HEK293 (cell line): ENCODE measurements at regions not wholly inside any gene's neighbourhood (a gene's known extent, or its start where the extent isn't known, plus 50 kb on each side); places are given as distances from the start of the nearest gene placed in this dataset.

Experiments
- CTCF ChIA-PET: fragments of 350-600 bp; formaldehyde crosslinking; extraction: SDS; loops from one replicate; lab custom pipeline; 2021; ENCODE audit warnings: antibody characterized with exemption; lab: Yijun Ruan, JAX
- POLR2A ChIA-PET: fragments of 300-600 bp; formaldehyde crosslinking; extraction: SDS; loops from one replicate; lab custom pipeline; 2020; ENCODE audit warnings: antibody characterized with exemption, inconsistent platforms; lab: Yijun Ruan, JAX
- H3K27ac ChIP-seq: fragments of 200-500 bp; sonication (Bioruptor generic); 2 replicates; pipeline ENCODE4 v1.5.1; 2014; ENCODE audit warnings: low read depth, low read length, control low read depth, inconsistent platforms; ENCODE audit errors: extremely low read depth
- H3K36me3 ChIP-seq, 2 experiments: fragments of 200-500 bp in 1 of 2; sonication (Bioruptor generic) in 1 of 2; 1 replicate in 1 of 2; 2 replicates in 1 of 2; pipeline ENCODE4 v1.5.1; 2014 to 2017; ENCODE audit warnings: inconsistent platforms in 2 of 2, low read length in 2 of 2; ENCODE audit not compliant: control insufficient read depth in 2 of 2, insufficient read depth in 1 of 2
- H3K4me1 ChIP-seq: fragments of 200-500 bp; sonication (Bioruptor generic); 2 replicates; pipeline ENCODE4 v1.5.1; 2014; ENCODE audit warnings: mild to moderate bottlenecking, low read length, inconsistent platforms; ENCODE audit not compliant: control insufficient read depth, insufficient read depth
- H3K4me3 ChIP-seq: 2 replicates; pipeline ENCODE4 v1.5.1; 2011; ENCODE audit warnings: low read depth, mild to moderate bottlenecking, control low read depth, low read length, moderate library complexity
- H3K9me3 ChIP-seq: fragments of 200-500 bp; sonication (Bioruptor generic); 2 replicates; pipeline ENCODE4 v1.5.1; 2014; ENCODE audit warnings: low read depth, low read length, inconsistent platforms; ENCODE audit not compliant: control insufficient read depth, insufficient read depth
- BCL11B ChIP-seq: fragments of 450-650 bp; formaldehyde crosslinking; IDR thresholded peaks from 2 replicates; pipeline ENCODE4 v1.5.1; 2016; ENCODE audit warnings: low read depth, missing biosample characterization, missing genetic modification characterization
- EGR2 ChIP-seq: fragments of 450-650 bp; formaldehyde crosslinking; IDR thresholded peaks from 2 replicates; pipeline ENCODE4 v1.5.1; 2016; ENCODE audit warnings: low read depth, missing biosample characterization, missing genetic modification characterization
- KLF7 ChIP-seq: fragments of 450-650 bp; formaldehyde crosslinking; IDR thresholded peaks from 2 replicates; pipeline ENCODE4 v1.5.1; 2016; ENCODE audit warnings: missing biosample characterization, missing genetic modification characterization, borderline replicate concordance
- MYNN ChIP-seq: fragments of 450-650 bp; formaldehyde crosslinking; IDR thresholded peaks from 2 replicates; pipeline ENCODE4 v1.5.1; 2016; ENCODE audit warnings: missing biosample characterization, missing genetic modification characterization, borderline replicate concordance
- SETDB1 ChIP-seq: IDR thresholded peaks from one replicate; pipeline ENCODE4 v1.6.1; 2017; ENCODE audit warnings: mild to moderate bottlenecking, low read length, moderate library complexity, mixed read lengths; ENCODE audit not compliant: insufficient read length
- SP7 ChIP-seq: fragments of 450-650 bp; formaldehyde crosslinking; IDR thresholded peaks from 2 replicates; pipeline ENCODE4 v1.5.1; 2016; ENCODE audit warnings: missing biosample characterization, missing genetic modification characterization
- ZBTB20 ChIP-seq: fragments of 450-650 bp; formaldehyde crosslinking; IDR thresholded peaks from 2 replicates; pipeline ENCODE4 v1.5.1; 2016; ENCODE audit warnings: missing biosample characterization, missing genetic modification characterization
- ZBTB48 ChIP-seq: fragments of 450-650 bp; formaldehyde crosslinking; IDR thresholded peaks from 2 replicates; pipeline ENCODE4 v1.5.1; 2016; ENCODE audit warnings: missing biosample characterization, missing genetic modification characterization
- ZNF16 ChIP-seq: fragments of 450-650 bp; formaldehyde crosslinking; IDR thresholded peaks from 2 replicates; pipeline ENCODE4 v1.5.1; 2016; ENCODE audit warnings: low read depth, missing biosample characterization, missing genetic modification characterization
- ZNF311 ChIP-seq: fragments of 450-650 bp; formaldehyde crosslinking; IDR thresholded peaks from 2 replicates; pipeline ENCODE4 v1.5.1; 2017; ENCODE audit warnings: missing biosample characterization, missing genetic modification characterization, borderline replicate concordance
- ZNF350 ChIP-seq: fragments of 450-650 bp; formaldehyde crosslinking; IDR thresholded peaks from 2 replicates; pipeline ENCODE4 v1.5.0; 2017; ENCODE audit warnings: missing biosample characterization, mild to moderate bottlenecking, missing genetic modification characterization
- ZNF423 ChIP-seq: fragments of 450-650 bp; formaldehyde crosslinking; IDR thresholded peaks from 2 replicates; pipeline ENCODE4 v1.5.1; 2016; ENCODE audit warnings: missing biosample characterization, missing genetic modification characterization
- ZNF433 ChIP-seq: fragments of 450-650 bp; formaldehyde crosslinking; IDR thresholded peaks from 2 replicates; pipeline ENCODE4 v1.5.1; 2016; ENCODE audit warnings: missing biosample characterization, missing genetic modification characterization, low read depth
- ZNF843 ChIP-seq: fragments of 450-650 bp; formaldehyde crosslinking; IDR thresholded peaks from 2 replicates; pipeline ENCODE4 v1.5.1; 2016; ENCODE audit warnings: missing biosample characterization, missing genetic modification characterization
- TF ChIP-seq, protein P1 (sequence below): fragments of 450-650 bp; formaldehyde crosslinking; IDR thresholded peaks from 2 replicates; pipeline ENCODE4 v1.5.1; 2017; ENCODE audit warnings: missing biosample characterization, missing genetic modification characterization
- TF ChIP-seq, protein P2 (sequence below): fragments of 450-650 bp; IDR thresholded peaks from 2 replicates; pipeline ENCODE4 v1.5.1; 2018; ENCODE audit warnings: missing biosample characterization, mild to moderate bottlenecking, missing genetic modification characterization
- TF ChIP-seq, protein P3 (sequence below): fragments of 450-650 bp; formaldehyde crosslinking; IDR thresholded peaks from 2 replicates; pipeline ENCODE4 v1.5.1; 2016; ENCODE audit warnings: missing biosample characterization, missing genetic modification characterization
- TF ChIP-seq, protein P4 (sequence below): fragments of 450-650 bp; formaldehyde crosslinking; IDR thresholded peaks from 2 replicates; pipeline ENCODE4 v1.5.1; 2016; ENCODE audit warnings: missing biosample characterization, missing genetic modification characterization, low read depth
- TF ChIP-seq, protein P5 (sequence below): fragments of 450-650 bp; formaldehyde crosslinking; IDR thresholded peaks from 2 replicates; pipeline ENCODE4 v1.5.1; 2016; ENCODE audit warnings: missing biosample characterization, missing genetic modification characterization
- TF ChIP-seq, protein P6 (sequence below): fragments of 450-650 bp; formaldehyde crosslinking; IDR thresholded peaks from 2 replicates; pipeline ENCODE4 v1.5.1; 2016; ENCODE audit warnings: missing biosample characterization, missing genetic modification characterization

DNA sequence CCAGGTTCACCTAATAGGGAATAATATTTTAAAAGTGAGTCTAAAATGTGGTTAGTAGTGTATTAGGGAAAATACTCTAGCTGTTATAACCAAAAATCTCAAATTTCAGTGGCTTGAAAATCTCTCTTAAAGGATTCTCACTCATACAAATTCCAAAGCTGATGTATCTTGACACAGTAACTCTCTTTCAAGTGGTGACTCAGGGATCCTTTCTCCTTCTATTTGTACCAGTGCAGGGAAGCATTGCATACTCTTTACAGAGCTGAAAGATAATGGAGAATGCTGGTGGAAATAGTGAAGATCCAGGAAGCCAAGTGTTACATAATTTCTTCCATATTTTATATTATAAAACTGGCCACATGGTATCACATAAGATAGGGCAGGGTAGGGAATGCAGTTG lies 560.2 kb upstream of the CDH9 start:
- no peak overlapping the region for H3K4me3 ChIP-seq
- POLR2A ChIA-PET = no interaction called here
- no peaks in the 10 kb centered on the region for H3K9me3 ChIP-seq
- H3K27ac ChIP-seq = no peak overlapping the region
- H3K4me1 ChIP-seq = no peaks in the 10 kb centered on the region
- no peaks in the 10 kb centered on the region for H3K36me3 ChIP-seq
- no peak for TF ChIP-seq MYNN
- TF ChIP-seq ZBTB20 (tag by site-specific recombination) = no peak
- no peak for TF ChIP-seq ZNF423 (tag by site-specific recombination)
- no peak for TF ChIP-seq BCL11B (tag by site-specific recombination)
- TF ChIP-seq KLF7 (tag by site-specific recombination) = no peak
- no peak for TF ChIP-seq ZNF311
- TF ChIP-seq EGR2 (tag by site-specific recombination) = no peak
- TF ChIP-seq ZNF433 = no peak
- TF ChIP-seq, protein P1, sequence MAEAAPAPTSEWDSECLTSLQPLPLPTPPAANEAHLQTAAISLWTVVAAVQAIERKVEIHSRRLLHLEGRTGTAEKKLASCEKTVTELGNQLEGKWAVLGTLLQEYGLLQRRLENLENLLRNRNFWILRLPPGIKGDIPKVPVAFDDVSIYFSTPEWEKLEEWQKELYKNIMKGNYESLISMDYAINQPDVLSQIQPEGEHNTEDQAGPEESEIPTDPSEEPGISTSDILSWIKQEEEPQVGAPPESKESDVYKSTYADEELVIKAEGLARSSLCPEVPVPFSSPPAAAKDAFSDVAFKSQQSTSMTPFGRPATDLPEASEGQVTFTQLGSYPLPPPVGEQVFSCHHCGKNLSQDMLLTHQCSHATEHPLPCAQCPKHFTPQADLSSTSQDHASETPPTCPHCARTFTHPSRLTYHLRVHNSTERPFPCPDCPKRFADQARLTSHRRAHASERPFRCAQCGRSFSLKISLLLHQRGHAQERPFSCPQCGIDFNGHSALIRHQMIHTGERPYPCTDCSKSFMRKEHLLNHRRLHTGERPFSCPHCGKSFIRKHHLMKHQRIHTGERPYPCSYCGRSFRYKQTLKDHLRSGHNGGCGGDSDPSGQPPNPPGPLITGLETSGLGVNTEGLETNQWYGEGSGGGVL (tag by site-specific recombination) = no peak
- TF ChIP-seq, protein P2, sequence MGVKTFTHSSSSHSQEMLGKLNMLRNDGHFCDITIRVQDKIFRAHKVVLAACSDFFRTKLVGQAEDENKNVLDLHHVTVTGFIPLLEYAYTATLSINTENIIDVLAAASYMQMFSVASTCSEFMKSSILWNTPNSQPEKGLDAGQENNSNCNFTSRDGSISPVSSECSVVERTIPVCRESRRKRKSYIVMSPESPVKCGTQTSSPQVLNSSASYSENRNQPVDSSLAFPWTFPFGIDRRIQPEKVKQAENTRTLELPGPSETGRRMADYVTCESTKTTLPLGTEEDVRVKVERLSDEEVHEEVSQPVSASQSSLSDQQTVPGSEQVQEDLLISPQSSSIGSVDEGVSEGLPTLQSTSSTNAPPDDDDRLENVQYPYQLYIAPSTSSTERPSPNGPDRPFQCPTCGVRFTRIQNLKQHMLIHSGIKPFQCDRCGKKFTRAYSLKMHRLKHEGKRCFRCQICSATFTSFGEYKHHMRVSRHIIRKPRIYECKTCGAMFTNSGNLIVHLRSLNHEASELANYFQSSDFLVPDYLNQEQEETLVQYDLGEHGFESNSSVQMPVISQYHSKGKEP (tag by site-specific recombination) = no peak
- TF ChIP-seq ZBTB48 (tag by site-specific recombination) = no peak
- TF ChIP-seq ZNF350 (tag by site-specific recombination) = no peak
- TF ChIP-seq, protein P3, sequence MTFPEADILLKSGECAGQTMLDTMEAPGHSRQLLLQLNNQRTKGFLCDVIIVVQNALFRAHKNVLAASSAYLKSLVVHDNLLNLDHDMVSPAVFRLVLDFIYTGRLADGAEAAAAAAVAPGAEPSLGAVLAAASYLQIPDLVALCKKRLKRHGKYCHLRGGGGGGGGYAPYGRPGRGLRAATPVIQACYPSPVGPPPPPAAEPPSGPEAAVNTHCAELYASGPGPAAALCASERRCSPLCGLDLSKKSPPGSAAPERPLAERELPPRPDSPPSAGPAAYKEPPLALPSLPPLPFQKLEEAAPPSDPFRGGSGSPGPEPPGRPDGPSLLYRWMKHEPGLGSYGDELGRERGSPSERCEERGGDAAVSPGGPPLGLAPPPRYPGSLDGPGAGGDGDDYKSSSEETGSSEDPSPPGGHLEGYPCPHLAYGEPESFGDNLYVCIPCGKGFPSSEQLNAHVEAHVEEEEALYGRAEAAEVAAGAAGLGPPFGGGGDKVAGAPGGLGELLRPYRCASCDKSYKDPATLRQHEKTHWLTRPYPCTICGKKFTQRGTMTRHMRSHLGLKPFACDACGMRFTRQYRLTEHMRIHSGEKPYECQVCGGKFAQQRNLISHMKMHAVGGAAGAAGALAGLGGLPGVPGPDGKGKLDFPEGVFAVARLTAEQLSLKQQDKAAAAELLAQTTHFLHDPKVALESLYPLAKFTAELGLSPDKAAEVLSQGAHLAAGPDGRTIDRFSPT = no peak
- TF ChIP-seq SETDB1 = no peak
- no peak for TF ChIP-seq ZNF16
- CTCF ChIA-PET = interaction anchor here (0.6 kb wide), 1 partner anchor 276 kb away, joined by 3 read pairs; no protein-coding TSS in a partner anchor

DNA sequence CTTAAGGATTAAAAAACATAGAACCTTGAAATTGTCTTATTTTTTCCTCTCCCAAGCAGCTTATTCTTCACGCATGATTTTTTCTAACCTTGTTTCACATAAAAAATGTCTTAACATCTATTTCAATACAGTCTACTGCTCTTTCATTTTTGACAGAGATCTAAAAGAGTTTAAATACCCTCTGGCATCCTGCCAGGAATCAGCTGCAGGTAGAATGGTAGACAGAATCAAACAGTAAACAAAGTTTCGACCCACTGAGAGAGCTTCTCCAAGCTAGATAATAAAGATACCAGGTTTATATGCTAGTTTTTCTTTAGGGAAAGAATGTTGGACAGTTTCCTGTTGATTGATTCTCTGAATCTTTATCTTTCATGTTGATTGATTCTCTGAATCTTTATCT lies 555.8 kb upstream of the CDH9 start:
- Histone ChIP-seq H3K9me3 (no peaks in the 10 kb centered on the region), H3K4me3 (no peak overlapping the region), H3K4me1 (no peaks in the 10 kb centered on the region), H3K36me3 (no peaks in the 10 kb centered on the region), H3K27ac (no peak overlapping the region)
- POLR2A ChIA-PET = no interaction called here
- CTCF ChIA-PET = interaction anchor here (0.7 kb wide), 1 partner anchor 869 kb away, joined by 6 read pairs; no protein-coding TSS in a partner anchor
- TF ChIP-seq, protein P4, sequence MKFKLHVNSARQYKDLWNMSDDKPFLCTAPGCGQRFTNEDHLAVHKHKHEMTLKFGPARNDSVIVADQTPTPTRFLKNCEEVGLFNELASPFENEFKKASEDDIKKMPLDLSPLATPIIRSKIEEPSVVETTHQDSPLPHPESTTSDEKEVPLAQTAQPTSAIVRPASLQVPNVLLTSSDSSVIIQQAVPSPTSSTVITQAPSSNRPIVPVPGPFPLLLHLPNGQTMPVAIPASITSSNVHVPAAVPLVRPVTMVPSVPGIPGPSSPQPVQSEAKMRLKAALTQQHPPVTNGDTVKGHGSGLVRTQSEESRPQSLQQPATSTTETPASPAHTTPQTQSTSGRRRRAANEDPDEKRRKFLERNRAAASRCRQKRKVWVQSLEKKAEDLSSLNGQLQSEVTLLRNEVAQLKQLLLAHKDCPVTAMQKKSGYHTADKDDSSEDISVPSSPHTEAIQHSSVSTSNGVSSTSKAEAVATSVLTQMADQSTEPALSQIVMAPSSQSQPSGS = no peak
- TF ChIP-seq ZNF843 (tag by site-specific recombination) (no peak), SP7 (no peak)
- TF ChIP-seq, protein P5, sequence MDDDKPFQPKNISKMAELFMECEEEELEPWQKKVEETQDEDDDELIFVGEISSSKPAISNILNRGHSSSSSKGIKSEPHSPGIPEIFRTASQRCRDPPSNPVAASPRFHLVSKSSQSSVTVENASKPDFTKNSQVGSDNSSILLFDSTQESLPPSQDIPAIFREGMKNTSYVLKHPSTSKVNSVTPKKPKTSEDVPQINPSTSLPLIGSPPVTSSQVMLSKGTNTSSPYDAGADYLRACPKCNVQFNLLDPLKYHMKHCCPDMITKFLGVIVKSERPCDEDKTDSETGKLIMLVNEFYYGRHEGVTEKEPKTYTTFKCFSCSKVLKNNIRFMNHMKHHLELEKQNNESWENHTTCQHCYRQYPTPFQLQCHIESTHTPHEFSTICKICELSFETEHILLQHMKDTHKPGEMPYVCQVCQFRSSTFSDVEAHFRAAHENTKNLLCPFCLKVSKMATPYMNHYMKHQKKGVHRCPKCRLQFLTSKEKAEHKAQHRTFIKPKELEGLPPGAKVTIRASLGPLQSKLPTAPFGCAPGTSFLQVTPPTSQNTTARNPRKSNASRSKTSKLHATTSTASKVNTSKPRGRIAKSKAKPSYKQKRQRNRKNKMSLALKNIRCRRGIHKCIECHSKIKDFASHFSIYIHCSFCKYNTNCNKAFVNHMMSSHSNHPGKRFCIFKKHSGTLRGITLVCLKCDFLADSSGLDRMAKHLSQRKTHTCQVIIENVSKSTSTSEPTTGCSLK = no peak
- TF ChIP-seq, protein P6, sequence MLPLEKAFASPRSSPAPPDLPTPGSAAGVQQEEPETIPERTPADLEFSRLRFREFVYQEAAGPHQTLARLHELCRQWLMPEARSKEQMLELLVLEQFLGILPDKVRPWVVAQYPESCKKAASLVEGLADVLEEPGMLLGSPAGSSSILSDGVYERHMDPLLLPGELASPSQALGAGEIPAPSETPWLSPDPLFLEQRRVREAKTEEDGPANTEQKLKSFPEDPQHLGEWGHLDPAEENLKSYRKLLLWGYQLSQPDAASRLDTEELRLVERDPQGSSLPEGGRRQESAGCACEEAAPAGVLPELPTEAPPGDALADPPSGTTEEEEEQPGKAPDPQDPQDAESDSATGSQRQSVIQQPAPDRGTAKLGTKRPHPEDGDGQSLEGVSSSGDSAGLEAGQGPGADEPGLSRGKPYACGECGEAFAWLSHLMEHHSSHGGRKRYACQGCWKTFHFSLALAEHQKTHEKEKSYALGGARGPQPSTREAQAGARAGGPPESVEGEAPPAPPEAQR (tag by site-specific recombination) = no peak
